Left renal pelvis (tissue), 4 donors: ENCODE measurements at regions not wholly inside any gene's neighbourhood (a gene's known extent, or its start where the extent isn't known, plus 50 kb on each side); places are given as distances from the start of the nearest gene placed in this dataset.
"Not testable (repeated sequence)": the region's sequence is repeated elsewhere in the genome, so short reads cannot be mapped to it uniquely, and the experiment has no call there.

ENCODE experiments used
- DNase-seq, 4 donors: peaks; one replicate each; pipeline ENCODE4 v3.0.0-alpha.2; 2013; ENCODE audit warnings: low read depth in 4 of 4, low spot score in 3 of 4

GRCh38 chr7:93663561-93664299 lies 89.2 kb upstream of the CALCR start:
- no peak for DNase-seq

- DNase-seq, result not testable (repeated sequence)
These were observed 83.6 kb upstream of the CALCR start for GRCh38 chr7:93658163-93658562.

- DNase-seq, result no peak
These were observed 77.2 kb upstream of the CALCR start for GRCh38 chr7:93651603-93652159.

GRCh38 chr7:93646538-93646937 lies 72.0 kb upstream of the CALCR start:
- DNase-seq, result no peak

GRCh38 chr7:93636276-93636675 lies 61.8 kb upstream of the CALCR start:
- no peak for DNase-seq

- no peak for DNase-seq
These were observed 57.8 kb upstream of the CALCR start for GRCh38 chr7:93632371-93632770.

- DNase-seq, result no peak
These were observed 54.8 kb upstream of the CALCR start for GRCh38 chr7:93629291-93629801.

- DNase-seq, result no peak
These were observed 52.3 kb upstream of the CALCR start for GRCh38 chr7:93626869-93627268.
